ENCODE measurements at regions not wholly inside any gene's neighbourhood (a gene's known extent, or its start where the extent isn't known, plus 50 kb on each side); places are given as distances from the start of the nearest gene placed in this dataset.
"Not testable (repeated sequence)": the region's sequence is repeated elsewhere in the genome, so short reads cannot be mapped to it uniquely, and the experiment has no call there.

GRCh38 chr7:16933296-16934279 lies 51.8 kb upstream of the AGR3 start:
- peak in 2 of 6 experiments; percentile 5 to 7 for DNase-seq

DNA sequence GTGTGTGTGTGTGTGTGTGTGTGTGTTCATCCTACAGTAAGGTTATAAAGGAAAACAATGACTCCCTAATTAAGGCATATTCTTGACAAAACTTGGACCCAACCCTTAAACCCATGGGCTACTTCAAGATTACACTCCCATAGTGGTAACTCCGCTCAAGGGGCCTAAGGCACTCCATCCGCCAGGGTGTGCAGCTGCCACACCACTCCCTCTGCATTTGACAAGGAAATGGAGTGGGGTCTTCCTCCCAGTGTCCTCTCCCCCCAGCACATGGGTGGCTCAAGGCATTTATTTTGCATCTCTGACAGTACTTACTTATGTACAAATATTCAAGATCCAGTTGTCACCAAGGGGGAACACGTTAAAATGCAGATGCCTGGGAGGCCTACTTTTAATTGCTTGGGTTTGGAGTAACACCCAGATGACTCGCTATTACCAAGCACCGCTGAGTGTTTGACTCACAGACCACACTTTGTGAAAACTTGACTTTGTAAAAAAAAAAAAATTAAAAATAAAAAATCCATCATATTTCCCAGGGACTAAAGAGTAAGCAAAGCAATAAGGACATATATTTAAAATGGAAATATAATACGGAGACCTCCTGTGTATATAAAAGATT lies 53.0 kb upstream of the AGR3 start:
- DNase-seq: no peak

DNA sequence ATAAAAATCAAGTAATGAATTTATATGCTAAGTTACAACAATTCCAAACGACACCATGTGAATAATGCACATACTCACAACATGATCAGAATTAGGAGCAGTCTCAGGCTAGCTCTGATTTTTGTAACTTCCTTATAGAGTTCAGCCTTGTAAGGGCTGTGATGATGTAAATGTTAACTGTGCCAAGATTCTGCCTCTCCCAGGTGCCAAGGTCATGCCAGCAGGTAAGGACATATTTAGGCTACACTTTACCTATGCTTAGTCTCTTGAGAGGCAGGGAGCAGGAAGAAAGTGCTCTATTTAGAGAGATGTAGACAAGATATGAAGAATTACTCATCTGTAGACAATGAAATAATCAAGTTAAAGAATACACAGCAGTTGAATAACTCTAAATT lies 53.6 kb upstream of the AGR3 start:
- no peak for DNase-seq

DNA sequence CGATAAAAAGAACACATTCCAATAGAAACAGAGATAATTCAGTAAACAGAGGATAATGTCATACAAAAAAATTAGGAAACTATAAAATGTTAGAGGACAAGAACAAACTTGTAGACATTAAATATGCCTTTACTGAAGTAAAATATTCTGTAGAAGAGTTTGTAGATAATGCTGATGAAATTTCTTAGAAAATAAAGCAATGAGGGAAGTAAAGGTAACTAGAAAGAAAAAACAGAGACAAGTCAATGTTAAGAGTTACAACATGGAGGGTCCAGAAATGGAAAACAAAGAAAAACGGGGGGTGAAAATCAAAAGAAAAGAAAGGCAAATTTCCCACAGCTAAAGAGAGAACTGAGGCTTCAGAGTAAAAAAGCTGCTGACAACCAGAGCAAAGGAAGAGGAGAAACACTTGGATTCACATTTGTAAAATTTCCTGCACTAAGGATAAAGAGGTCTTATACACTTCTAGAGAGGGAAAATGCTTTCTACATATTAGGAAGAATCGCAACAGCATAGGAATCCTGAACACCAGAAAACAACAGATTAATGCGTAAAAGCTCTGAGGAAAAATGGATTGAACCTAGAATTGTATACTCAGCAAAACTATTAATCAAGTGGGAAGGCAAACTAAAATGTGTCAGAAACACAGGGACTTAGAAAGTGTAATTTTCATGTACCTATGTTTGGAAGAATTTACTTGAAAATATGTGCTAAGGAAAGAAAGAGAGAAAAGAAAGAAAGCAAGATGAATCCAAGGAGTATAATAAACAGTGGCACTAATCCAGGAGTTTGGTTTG lies 55.0 kb upstream of the AGR3 start:
- no peak for DNase-seq

GRCh38 chr7:16939161-16939560 lies 57.4 kb upstream of the AGR3 start:
- DNase-seq: no peak

DNA sequence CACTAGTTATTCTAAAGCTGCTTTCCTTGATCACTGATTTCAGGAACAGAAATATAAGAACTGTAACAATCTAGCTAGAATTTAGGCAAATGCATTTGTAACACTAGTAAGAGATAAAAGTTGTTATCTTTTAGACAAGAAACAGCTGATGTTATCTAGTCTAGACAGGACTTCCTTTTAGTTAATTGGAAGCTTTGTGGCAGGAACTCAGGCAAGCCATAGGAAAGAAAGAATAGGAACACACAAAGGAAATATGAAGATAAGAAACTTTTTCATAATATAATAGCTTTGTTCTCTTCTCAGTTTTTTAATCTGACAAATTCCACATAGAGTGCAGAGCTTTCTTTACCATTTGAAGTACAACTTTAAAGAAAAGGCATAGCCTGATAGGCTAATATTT lies 59.0 kb upstream of the AGR3 start:
- DNase-seq: no peak

- no peak for DNase-seq
These were observed 61.2 kb upstream of the AGR3 start for GRCh38 chr7:16942929-16943509.

GRCh38 chr7:16944936-16945335 lies 63.2 kb upstream of the AGR3 start:
- DNase-seq: no peak

GRCh38 chr7:16945372-16945771 lies 63.6 kb upstream of the AGR3 start:
- DNase-seq: no peak

DNA sequence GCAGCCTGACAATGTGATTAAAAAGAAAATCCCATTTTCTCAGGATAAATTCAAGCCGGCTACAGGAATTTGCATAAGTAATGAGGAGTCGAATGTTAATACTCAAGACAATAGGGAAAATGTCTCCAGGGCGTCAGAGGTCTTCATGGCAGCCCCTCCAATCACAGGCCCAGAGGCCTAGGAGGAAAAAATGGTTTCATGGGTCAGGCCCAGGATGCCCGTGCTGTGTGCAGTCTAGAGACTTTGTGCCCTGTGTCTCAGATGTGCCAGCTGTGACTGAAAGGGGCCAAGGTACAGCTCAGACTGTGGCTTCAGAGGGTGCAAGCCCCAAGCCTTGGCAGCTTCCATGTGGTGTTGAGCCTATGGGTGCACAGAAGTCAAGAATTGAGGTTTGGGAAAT lies 66.3 kb upstream of the AGR3 start:
- not testable (repeated sequence) for DNase-seq

DNA sequence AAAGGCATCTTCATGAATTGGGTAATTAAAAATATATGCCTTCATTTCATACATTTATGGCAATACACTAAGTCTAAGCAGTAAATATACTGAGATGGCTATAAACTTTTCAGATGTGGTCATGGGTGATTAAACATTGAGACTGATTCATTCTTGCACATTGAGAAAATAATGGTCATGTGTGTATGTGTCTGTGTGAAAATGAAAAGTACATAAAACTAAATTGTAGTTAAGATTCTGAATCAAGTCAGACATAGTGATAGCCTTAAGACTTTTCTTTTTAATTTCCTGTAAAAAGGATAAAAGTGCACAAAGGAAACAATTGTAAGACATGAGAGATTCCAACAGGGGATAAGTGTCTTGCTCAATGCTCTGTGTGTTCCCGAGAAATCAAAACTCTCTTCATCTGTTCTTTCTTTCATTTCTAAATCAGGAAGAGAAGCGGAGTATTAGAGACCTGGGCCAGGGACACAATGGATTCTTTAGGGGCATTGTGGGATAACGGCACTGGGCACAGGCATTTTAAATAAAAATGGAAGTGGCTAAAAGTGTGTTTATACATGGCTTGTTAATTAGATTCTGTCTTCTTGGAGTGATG lies 69.8 kb upstream of the AGR3 start:
- no peak for DNase-seq

GRCh38 chr7:16954321-16954720 lies 72.5 kb upstream of the AGR3 start:
- DNase-seq: no peak

DNA sequence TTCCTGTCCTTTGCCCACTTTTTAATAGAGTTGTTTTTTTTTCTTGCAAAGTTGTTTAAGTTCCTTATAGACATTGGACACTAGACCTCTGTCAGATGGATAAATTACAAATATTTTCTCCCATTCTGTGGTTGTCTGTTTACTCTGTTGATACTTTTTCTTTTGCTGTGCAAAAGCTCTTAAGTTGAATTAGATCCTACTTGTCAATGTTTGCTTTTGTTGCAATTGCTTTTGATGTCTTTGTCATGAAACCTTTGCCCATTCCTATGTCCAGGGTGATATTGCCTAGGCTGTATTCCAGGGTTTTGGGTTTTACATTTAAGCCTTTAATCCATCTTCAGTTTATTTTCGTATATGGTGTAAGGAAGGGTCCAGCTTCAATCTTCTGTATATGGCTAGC lies 76.9 kb upstream of the AGR3 start:
- no peak for DNase-seq

GRCh38 chr7:16960337-16960965 lies 78.7 kb upstream of the AGR3 start:
- no peak for DNase-seq

- no peak for DNase-seq
These were observed 79.9 kb upstream of the AGR3 start for GRCh38 chr7:16961641-16962040.

DNA sequence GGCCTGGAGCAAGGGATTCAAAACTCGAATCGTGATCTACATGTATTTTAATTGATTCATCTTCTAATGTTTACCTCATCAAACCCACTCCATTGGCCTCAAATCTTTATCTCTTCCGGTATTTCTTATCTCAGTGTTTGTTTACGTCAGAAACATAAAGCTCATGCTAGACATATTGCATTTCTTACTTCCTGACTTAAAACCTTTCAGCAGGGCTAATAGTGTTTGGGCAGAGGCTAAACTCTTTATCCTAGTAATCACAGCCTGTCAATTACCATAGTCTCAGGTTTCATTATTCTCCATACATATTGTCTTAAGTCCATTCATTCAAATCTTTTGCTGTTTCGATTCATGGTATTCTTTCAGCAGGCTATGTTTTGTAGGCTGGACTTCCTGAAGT lies 81.3 kb upstream of the AGR3 start:
- DNase-seq: no peak

GRCh38 chr7:16965697-16966096 lies 83.9 kb upstream of the AGR3 start:
- DNase-seq: not testable (repeated sequence)

DNA sequence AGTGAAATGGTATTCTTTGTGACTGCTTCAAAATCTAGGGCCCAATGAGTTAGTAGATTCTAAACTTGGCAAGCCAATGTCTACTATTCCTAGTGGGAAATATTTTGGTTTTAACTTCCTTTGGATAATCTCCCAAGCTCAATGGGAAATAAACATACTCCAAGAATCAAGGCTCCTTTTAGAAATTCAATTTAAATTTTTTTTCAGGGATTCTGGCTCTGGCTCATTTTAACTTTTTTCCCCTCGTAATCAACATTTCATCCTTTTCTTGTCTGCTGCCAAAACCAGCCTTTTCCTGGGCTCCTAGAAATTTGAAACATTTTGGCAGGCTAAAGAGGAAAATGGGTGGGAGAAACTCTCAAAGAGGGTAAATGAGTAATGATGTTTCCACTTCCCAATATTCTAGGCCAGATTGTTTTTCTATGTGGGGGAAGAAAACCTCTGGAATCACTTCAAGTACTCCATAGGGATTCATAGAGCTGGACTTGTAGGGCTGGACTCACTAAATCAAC lies 85.6 kb upstream of the AGR3 start:
- DNase-seq: no peak

- no peak for DNase-seq
These were observed 89.1 kb upstream of the AGR3 start for GRCh38 chr7:16970732-16971482.

GRCh38 chr7:16975712-16976111 lies 93.9 kb upstream of the AGR3 start:
- no peak for DNase-seq
